ENCODE measurements at regions not wholly inside any gene's neighbourhood (a gene's known extent, or its start where the extent isn't known, plus 50 kb on each side); places are given as distances from the start of the nearest gene placed in this dataset.

DNA sequence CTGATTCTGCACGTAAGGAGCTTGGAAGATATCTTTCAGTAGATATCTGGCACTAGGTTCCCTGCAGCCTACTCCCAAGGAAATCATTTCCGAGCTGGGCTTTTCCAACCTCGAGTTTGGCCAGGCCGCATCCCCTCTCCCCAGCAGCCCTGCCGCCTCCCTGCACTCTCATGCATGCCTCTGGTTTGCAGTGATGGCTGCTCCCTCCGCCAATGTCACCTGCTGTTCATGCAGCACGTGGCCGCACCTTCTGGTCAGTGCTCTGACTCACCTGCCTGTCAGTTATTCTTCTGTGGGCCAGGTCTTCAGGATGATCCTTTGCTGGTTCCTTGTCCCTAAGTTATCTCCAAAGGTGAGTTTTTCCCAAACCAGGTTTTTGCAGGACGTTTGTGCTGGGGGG lies 50.6 kb upstream of the RASGEF1A start:
- H3K4me3 ChIP-seq (ENCODE audit: low read length): no peak overlapping the region
- H2AFZ ChIP-seq (ENCODE audit: low read length): no peak overlapping the region
- ChIA-PET CTCF (no interaction called here), POLR2A (ENCODE audit: unreplicated experiment) (no interaction called here)
- H3K27me3 ChIP-seq (ENCODE audit: low read length): no peaks in the 10 kb centered on the region
- no peaks in the 10 kb centered on the region for H3F3A ChIP-seq (ENCODE audit: low read length, unreplicated experiment)
- intact Hi-C loops (cut with micrococcal nuclease): no loop called here
- no peak overlapping the region for H3K9ac ChIP-seq (ENCODE audit: low read length)
- H3K79me2 ChIP-seq (ENCODE audit: low read length): no peaks in the 10 kb centered on the region
- H3K4me2 ChIP-seq (ENCODE audit: low read length): no peak overlapping the region
- H3K4me1 ChIP-seq (ENCODE audit: insufficient read depth, low read length): no peaks in the 10 kb centered on the region
- H3K27ac ChIP-seq (ENCODE audit: low read length): no peak overlapping the region
- no peaks in the 10 kb centered on the region for H3K36me3 ChIP-seq (ENCODE audit: low read depth, low read length)
- H3K9me3 ChIP-seq (ENCODE audit: low read length): no peaks in the 10 kb centered on the region
- no peak for TF ChIP-seq EZH2 (IDR thresholded peaks at IDR 0.05; ENCODE audit: low read length, unreplicated experiment)
- TF ChIP-seq CTCF (conservative IDR thresholded peaks at IDR 0.05; ENCODE audit: low read depth, low read length): no peak
- TF ChIP-seq EZH2phosphoT487 (IDR thresholded peaks at IDR 0.05; ENCODE audit: borderline replicate concordance, low read length): no peak
- peak; percentile 21 for DNase-seq
- H4K20me1 ChIP-seq (ENCODE audit: low read length): no peaks in the 10 kb centered on the region
- no TSS peak for BruUV-seq (replicated peaks)
- peak; percentile 54 for ATAC-seq
- no peaks in the 10 kb centered on the region for H3K9me2 ChIP-seq (replicated peaks; ENCODE audit: low read length)

DNA sequence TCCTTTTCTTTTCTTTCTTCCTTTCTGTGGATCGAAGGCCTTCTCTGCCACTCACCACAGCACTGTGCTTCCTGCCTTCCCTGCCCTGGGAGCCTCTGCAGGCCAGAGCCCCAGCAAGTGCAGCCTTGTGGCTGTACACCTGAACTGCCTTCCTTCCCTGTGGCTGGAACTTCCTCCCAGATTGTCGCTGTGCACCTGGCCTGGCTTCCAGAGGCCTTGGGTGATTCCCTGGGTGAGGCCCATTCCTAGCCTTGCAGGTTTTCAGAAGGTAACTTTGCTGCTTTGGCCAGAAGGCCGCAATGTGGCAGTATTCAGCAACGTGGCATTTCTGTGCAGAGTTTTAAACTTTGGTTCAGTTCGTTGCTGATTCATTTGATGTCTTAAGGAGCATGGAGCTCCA lies 50.1 kb upstream of the RASGEF1A start:
- no peaks in the 10 kb centered on the region for H3K4me1 ChIP-seq (ENCODE audit: insufficient read depth, low read length)
- ATAC-seq (peak; percentile 49), DNase-seq (peak; percentile 6)
- H3F3A ChIP-seq (ENCODE audit: low read length, unreplicated experiment): no peaks in the 10 kb centered on the region
- H3K27me3 ChIP-seq (ENCODE audit: low read length): no peaks in the 10 kb centered on the region
- BruUV-seq (replicated peaks): no TSS peak
- CTCF ChIA-PET: no interaction called here
- H2AFZ ChIP-seq (ENCODE audit: low read length): no peak overlapping the region
- no peaks in the 10 kb centered on the region for H4K20me1 ChIP-seq (ENCODE audit: low read length)
- intact Hi-C loops (cut with micrococcal nuclease): no loop called here
- no peaks in the 10 kb centered on the region for H3K36me3 ChIP-seq (ENCODE audit: low read depth, low read length)
- no peak overlapping the region for H3K27ac ChIP-seq (ENCODE audit: low read length)
- H3K79me2 ChIP-seq (ENCODE audit: low read length): no peaks in the 10 kb centered on the region
- no peak overlapping the region for H3K4me3 ChIP-seq (ENCODE audit: low read length)
- H3K4me2 ChIP-seq (ENCODE audit: low read length): no peak overlapping the region
- no peaks in the 10 kb centered on the region for H3K9me2 ChIP-seq (replicated peaks; ENCODE audit: low read length)
- no peak overlapping the region for H3K9ac ChIP-seq (ENCODE audit: low read length)
- no peaks in the 10 kb centered on the region for H3K9me3 ChIP-seq (ENCODE audit: low read length)
- POLR2A ChIA-PET (ENCODE audit: unreplicated experiment): no interaction called here
- TF ChIP-seq CTCF (conservative IDR thresholded peaks at IDR 0.05; ENCODE audit: low read depth, low read length): no peak

Data from PC-3 (cell line).